K562 (cell line): ENCODE measurements at regions not wholly inside any gene's neighbourhood (a gene's known extent, or its start where the extent isn't known, plus 50 kb on each side); places are given as distances from the start of the nearest gene placed in this dataset.

ENCODE experiments used
- ATAC-seq: fragments of 200-7000 bp; cut with Tn5 transposase; 3 replicates; pipeline ENCODE4 v1.9.1; 2020; ENCODE audit warnings: moderate library complexity
- BruUV-seq: library from RNA; stranded (reverse); fragments of 400-500 nt; replicated peaks from 2 replicates; lab custom pipeline; 2021; lab: Mats Ljungman, UMichigan
- CTCF ChIA-PET: fragments of 300-600 bp; formaldehyde crosslinking; extraction: SDS; loops from one replicate; lab custom pipeline; 2021; ENCODE audit warnings: low intra/inter-chr PET ratio; lab: Yijun Ruan, JAX
- POLR2A ChIA-PET: fragments of 300-600, 350-650 bp; sonication (Branson Sonifier 250); formaldehyde crosslinking; extraction: SDS; loops from one replicate; lab custom pipeline; 2021; ENCODE audit warnings: antibody characterized with exemption, inconsistent platforms; lab: Yijun Ruan, JAX
- DNase-seq, 4 experiments: peaks; one replicate each; pipeline versions ENCODE4 v3.0.0 to v3.0.0-alpha.2; 2011 to 2018; ENCODE audit warnings: low spot score in 3 of 4, mixed read lengths in 3 of 4; ENCODE audit errors: extremely low read depth in 1 of 4
- FAIRE-seq: peaks from 2 replicates; lab custom pipeline; 2011; peaks lifted over from hg19 to GRCh38; lab: Jason Lieb, UNC
- H2AFZ ChIP-seq: 2 replicates; pipeline ENCODE4 v1.6.0; 2011; ENCODE audit warnings: low read depth, low read length, control low read depth, inconsistent platforms
- H3K27ac ChIP-seq: fragments of 200-600 bp; 3 replicates; pipeline ENCODE4 v1.8.0; 2011; ENCODE audit warnings: low read depth, mild to moderate bottlenecking, control low read depth, inconsistent platforms, low read length, moderate library complexity, mixed read lengths; ENCODE audit errors: extremely low read depth
- H3K27me3 ChIP-seq, 2 experiments: fragments of 300-600 bp in 1 of 2; 2 replicates in 1 of 2; 3 replicates in 1 of 2; pipeline versions ENCODE4 v1.6.0 to v1.8.0; 2011; ENCODE audit warnings: inconsistent platforms in 2 of 2, low read length in 2 of 2, mild to moderate bottlenecking in 1 of 2, mixed read lengths in 1 of 2, moderate library complexity in 1 of 2; ENCODE audit not compliant: control insufficient read depth in 2 of 2, insufficient read depth in 2 of 2
- H3K36me3 ChIP-seq: fragments of 300-600 bp; 3 replicates; pipeline ENCODE4 v1.8.0; 2011; ENCODE audit warnings: mild to moderate bottlenecking, low read length, inconsistent platforms; ENCODE audit not compliant: control insufficient read depth, insufficient read depth
- H3K4me1 ChIP-seq, 2 experiments: fragments of 200-600 bp in 1 of 2; replicated peaks in 1 of 2; 2 replicates in 1 of 2; 3 replicates in 1 of 2; pipeline versions ENCODE4 v1.5.1 to v1.8.0; 2011; ENCODE audit warnings: inconsistent platforms in 2 of 2, low read length in 2 of 2, mild to moderate bottlenecking in 1 of 2, mixed read lengths in 1 of 2, moderate library complexity in 1 of 2; ENCODE audit not compliant: control insufficient read depth in 2 of 2, insufficient read depth in 2 of 2
- H3K4me2 ChIP-seq: 2 replicates; pipeline ENCODE4 v1.6.1; 2011; ENCODE audit warnings: low read length, control low read depth, inconsistent platforms, mixed read lengths; ENCODE audit not compliant: insufficient read depth
- H3K4me3 ChIP-seq: fragments of 200-600 bp; sonication (generic), shearing (Covaris generic); 2 replicates; pipeline ENCODE4 v1.5.1; 2016; ENCODE audit warnings: control low read depth, inconsistent platforms
- H3K79me2 ChIP-seq: fragments of 200-600 bp; 3 replicates; pipeline ENCODE4 v1.8.0; 2011; ENCODE audit warnings: low read length, inconsistent platforms; ENCODE audit not compliant: control insufficient read depth, insufficient read depth
- H3K9ac ChIP-seq, 2 experiments: 2 replicates each; pipeline versions ENCODE4 v1.6.0 to v1.6.1; 2011; ENCODE audit warnings: low read depth in 2 of 2, low read length in 2 of 2, control low read depth in 1 of 2, inconsistent platforms in 1 of 2, mild to moderate bottlenecking in 1 of 2, mixed read lengths in 1 of 2; ENCODE audit not compliant: insufficient read depth in 1 of 2
- H3K9me1 ChIP-seq: one replicate; pipeline ENCODE4 v1.6.0; 2011; ENCODE audit warnings: inconsistent platforms, mild to moderate bottlenecking, low read length, moderate library complexity; ENCODE audit not compliant: control insufficient read depth, insufficient read depth
- H3K9me3 ChIP-seq: replicated peaks from 2 replicates; pipeline ENCODE4 v1.5.1; 2011; ENCODE audit warnings: low read depth, low read length, inconsistent platforms; ENCODE audit not compliant: control insufficient read depth, insufficient read depth
- H4K20me1 ChIP-seq: replicated peaks from 2 replicates; pipeline ENCODE4 v1.6.1; 2011; ENCODE audit warnings: low read length, inconsistent platforms, mixed read lengths; ENCODE audit not compliant: control insufficient read depth, insufficient read depth
- ATF3 ChIP-seq, 2 experiments: fragments of 450-650 bp in 1 of 2; sonication (generic) in 1 of 2; formaldehyde crosslinking in 1 of 2; IDR thresholded peaks in 1 of 2; conservative IDR thresholded peaks in 1 of 2; 2 replicates each; pipeline versions ENCODE4 v1.6.1 to v1.8.1; 2016 to 2023; ENCODE audit warnings: mild to moderate bottlenecking in 2 of 2, moderate library complexity in 2 of 2, inconsistent platforms in 1 of 2, missing genetic modification reagents in 1 of 2
- HNRNPL ChIP-seq: fragments of 200-400 bp; formaldehyde crosslinking; IDR thresholded peaks from 2 replicates; pipeline ENCODE4 v1.6.1; 2017; ENCODE audit warnings: low read depth, mild to moderate bottlenecking, low read length
- REST ChIP-seq, 2 experiments: fragments of 450-650 bp; formaldehyde crosslinking in 1 of 2; IDR thresholded peaks; 2 replicates each; pipeline versions ENCODE4 v1.4.0 to v1.6.1; 2014 to 2020; ENCODE audit warnings: mild to moderate bottlenecking in 2 of 2, borderline replicate concordance in 1 of 2, low read depth in 1 of 2
- SMARCA5 ChIP-seq: fragments of 450-650 bp; IDR thresholded peaks from 2 replicates; pipeline ENCODE4 v1.6.1; 2016
- TCF7L2 ChIP-seq: fragments of 150-350 bp; IDR thresholded peaks from 2 replicates; pipeline ENCODE4 v1.6.1; 2016; ENCODE audit warnings: low read depth, mild to moderate bottlenecking, low read length, moderate library complexity
- TCFL5 ChIP-seq: fragments of 250-450 bp; sonication (Bioruptor Pico); conservative IDR thresholded peaks from 2 replicates; pipeline ENCODE4 v1.6.1; 2021; ENCODE audit warnings: mild to moderate bottlenecking, moderate library complexity, matching md5 sums
- ZFP30 ChIP-seq: fragments of 250-450 bp; sonication (Bioruptor Pico); IDR thresholded peaks from 2 replicates; pipeline ENCODE4 v1.8.0; 2022; ENCODE audit warnings: moderate library complexity, mild to moderate bottlenecking, inconsistent platforms, borderline replicate concordance
- ZNF23 ChIP-seq: fragments of 250-450 bp; sonication (Bioruptor Pico); IDR thresholded peaks from 2 replicates; pipeline ENCODE4 v1.4.0; 2020; ENCODE audit warnings: mild to moderate bottlenecking
- ZNF274 ChIP-seq: IDR thresholded peaks from 2 replicates; pipeline ENCODE4 v1.6.1; 2011; ENCODE audit warnings: low read depth, mild to moderate bottlenecking, low read length, moderate library complexity, borderline replicate concordance
- ZNF79 ChIP-seq: fragments of 250-450 bp; sonication (Bioruptor Pico); IDR thresholded peaks from 2 replicates; pipeline ENCODE4 v1.4.0; 2020; ENCODE audit warnings: low read depth, mild to moderate bottlenecking, moderate library complexity
- WGBS: fragments of 100-300 bp; shearing (Covaris generic); methylation state at CpG from one replicate; pipeline ENCODE4 v1.1.6; 2016; ENCODE audit warnings: low coverage, mixed read lengths; ENCODE audit not compliant: insufficient coverage; ENCODE audit errors: missing lambda C conversion rate; 5-methylcytosine and 5-hydroxymethylcytosine counted together
- in situ Hi-C: fragments of 300-500 bp; cut with MboI; formaldehyde crosslinking; loops from 4 replicates; pipeline ENCODE4 v1.15.0; 2018; ENCODE audit warnings: inconsistent platforms, mixed read lengths
- intact Hi-C: fragments of 100-400 bp; cut with micrococcal nuclease; formaldehyde crosslinking; loops from 2 replicates; pipeline ENCODE4 v1.14.2; 2022
- TF ChIP-seq, protein P1 (sequence below): fragments of 450-650 bp; formaldehyde crosslinking; IDR thresholded peaks from 2 replicates; pipeline ENCODE4 v1.4.0; 2022; ENCODE audit warnings: missing genetic modification characterization

GRCh38 chr3:72490688-72491435 is 357.4 kb downstream of the SHQ1 start:
- Histone ChIP-seq H3K9me1 (no peaks in the 10 kb centered on the region), H3K4me2 (no peak overlapping the region), H3K36me3 (no peaks in the 10 kb centered on the region), H3K79me2 (no peaks in the 10 kb centered on the region), H3K4me1 (peaks cover 4 to 12% of the 10 kb centered on the region in 2 experiments; a peak in 4 of 5 replicates), H3K9ac (no peak overlapping the region), H2AFZ (peak overlapping the region; percentile 45; the same call in 1 of the 2 replicates), H3K27ac (no peak overlapping the region), H3K9me3 (no peaks in the 10 kb centered on the region), H4K20me1 (no peaks in the 10 kb centered on the region), H3K4me3 (no peak overlapping the region), H3K27me3 (no peaks in the 10 kb centered on the region)
- in situ Hi-C loops (no loop called here), intact Hi-C loops (no loop called here)
- ChIA-PET POLR2A (no interaction called here), CTCF (no interaction called here)
- WGBS, result 33% methylated on average over 4 of the region's 6 CpGs
- ATAC-seq (no peak), FAIRE-seq (no peak), DNase-seq (no peak)
- no TSS peak for BruUV-seq
- TF ChIP-seq TCF7L2 (no peak), ZNF274 (no peak), HNRNPL (no peak), ATF3 (IDR thresholded peaks at IDR 0.05) (no peak), ATF3 (CRISPR knock-in tag; conservative IDR thresholded peaks at IDR 0.05) (no peak), REST (IDR thresholded peaks at IDR 0.05; ENCODE audit: borderline replicate concordance) (no peak), REST (CRISPR knock-in tag; IDR thresholded peaks at IDR 0.05; ENCODE audit: low read depth) (no peak), ZNF23 (no peak), ZNF79 (no peak), TCFL5 (CRISPR knock-in tag) (no peak), ZFP30 (CRISPR knock-in tag) (no peak), SMARCA5 (no peak)
- TF ChIP-seq, protein P1, sequence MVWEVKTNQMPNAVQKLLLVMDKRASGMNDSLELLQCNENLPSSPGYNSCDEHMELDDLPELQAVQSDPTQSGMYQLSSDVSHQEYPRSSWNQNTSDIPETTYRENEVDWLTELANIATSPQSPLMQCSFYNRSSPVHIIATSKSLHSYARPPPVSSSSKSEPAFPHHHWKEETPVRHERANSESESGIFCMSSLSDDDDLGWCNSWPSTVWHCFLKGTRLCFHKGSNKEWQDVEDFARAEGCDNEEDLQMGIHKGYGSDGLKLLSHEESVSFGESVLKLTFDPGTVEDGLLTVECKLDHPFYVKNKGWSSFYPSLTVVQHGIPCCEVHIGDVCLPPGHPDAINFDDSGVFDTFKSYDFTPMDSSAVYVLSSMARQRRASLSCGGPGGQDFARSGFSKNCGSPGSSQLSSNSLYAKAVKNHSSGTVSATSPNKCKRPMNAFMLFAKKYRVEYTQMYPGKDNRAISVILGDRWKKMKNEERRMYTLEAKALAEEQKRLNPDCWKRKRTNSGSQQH (CRISPR knock-in tag), result no peak
